ENCODE measurements at regions not wholly inside any gene's neighbourhood (a gene's known extent, or its start where the extent isn't known, plus 50 kb on each side); places are given as distances from the start of the nearest gene placed in this dataset.
"Not testable (repeated sequence)": the region's sequence is repeated elsewhere in the genome, so short reads cannot be mapped to it uniquely, and the experiment has no call there.

DNA sequence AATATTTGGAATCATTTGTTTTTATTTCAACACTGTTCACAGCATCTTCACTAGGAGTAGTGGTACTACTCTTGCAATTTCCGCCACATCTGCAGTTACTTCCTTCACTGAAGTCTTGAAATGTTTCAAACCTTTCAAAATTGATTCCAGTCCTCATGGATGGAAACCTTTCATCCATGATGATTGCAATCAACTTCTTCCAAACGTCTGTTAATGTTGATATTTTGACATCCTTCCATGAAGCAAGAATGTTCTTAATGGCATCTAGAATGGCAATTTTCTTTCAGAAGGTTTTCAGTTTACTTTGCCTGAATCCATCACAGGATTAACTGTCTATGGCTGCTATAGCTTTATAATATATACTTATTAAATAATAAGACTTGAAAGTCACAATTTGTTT is 736.8 kb upstream of the CA10 start:
- no peak for TF ChIP-seq POLR2A (IDR thresholded peaks at IDR 0.05)
- no peak for TF ChIP-seq CTCF (IDR thresholded peaks at IDR 0.05)
- Histone ChIP-seq H3K27me3 (no peaks in the 10 kb centered on the region), H3K36me3 (no peaks in the 10 kb centered on the region), H3K27ac (no peak overlapping the region), H3K4me1 (no peaks in the 10 kb centered on the region), H3K9me3 (no peaks in the 10 kb centered on the region), H3K4me3 (no peak overlapping the region)
- intact Hi-C loops (cut with DNase I), result no loop called here
- no peak for DNase-seq
- 27 to 43% methylated on average over 2 of the region's 2 CpGs for WGBS, 2 donors

- no peak for DNase-seq
- Histone ChIP-seq H3K27ac (no peak overlapping the region), H3K9me3 (no peaks in the 10 kb centered on the region), H3K4me3 (no peak overlapping the region), H3K36me3 (no peaks in the 10 kb centered on the region), H3K4me1 (no peaks in the 10 kb centered on the region), H3K27me3 (no peaks in the 10 kb centered on the region)
- WGBS, 2 donors, result 60 to 69% methylated on average over 1 of the region's 1 CpG
- TF ChIP-seq POLR2A (IDR thresholded peaks at IDR 0.05), result no peak
- TF ChIP-seq CTCF (IDR thresholded peaks at IDR 0.05), result no peak
- intact Hi-C loops (cut with DNase I), result no loop called here
These were observed 733.8 kb upstream of the CA10 start for GRCh38 chr17:52892334-52892733.

DNA sequence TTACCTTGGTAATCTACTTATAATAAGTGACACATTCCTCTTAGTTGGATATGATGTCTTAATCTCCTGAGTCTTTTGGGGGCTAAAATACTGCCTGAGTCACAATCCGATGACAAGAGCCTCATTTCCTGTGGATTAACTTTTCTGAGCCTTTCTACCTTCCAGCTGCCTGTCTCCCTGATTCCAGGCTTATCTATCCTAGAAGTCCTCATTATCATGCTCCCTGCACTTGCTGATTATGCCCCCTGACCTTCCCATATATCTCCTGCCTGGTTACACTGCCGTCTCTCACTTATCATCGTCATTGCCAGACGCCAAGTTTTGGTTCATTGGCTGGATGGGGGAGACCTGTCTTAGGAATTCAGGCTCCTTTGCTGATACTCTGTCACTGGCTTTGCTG is 727.4 kb upstream of the CA10 start:
- TF ChIP-seq CTCF (IDR thresholded peaks at IDR 0.05) (no peak), POLR2A (IDR thresholded peaks at IDR 0.05) (no peak)
- Histone ChIP-seq H3K9me3 (no peaks in the 10 kb centered on the region), H3K27ac (no peak overlapping the region), H3K4me3 (no peak overlapping the region), H3K36me3 (no peaks in the 10 kb centered on the region), H3K4me1 (no peaks in the 10 kb centered on the region), H3K27me3 (peaks cover 0 to 6% (median 0%) of the 10 kb centered on the region in 4 donors)
- 49% methylated on average over 4 of the region's 4 CpGs for WGBS, 2 donors
- no peak for DNase-seq
- intact Hi-C loops (cut with DNase I), result no loop called here

- H3K27me3 ChIP-seq; H3K4me1 ChIP-seq; H3K4me3 ChIP-seq; H3K27ac ChIP-seq; H3K36me3 ChIP-seq; DNase-seq; H3K9me3 ChIP-seq; intact Hi-C loops (cut with DNase I): not testable (repeated sequence)
- WGBS, 2 donors, result 28 to 83% methylated on average over 2 to 4 of the region's 43 CpGs
These were observed 725.5 kb upstream of the CA10 start for GRCh38 chr17:52883907-52884491.

GRCh38 chr17:52846767-52847166 is 688.3 kb upstream of the CA10 start:
- DNase-seq; H3K4me3 ChIP-seq; H3K36me3 ChIP-seq; H3K4me1 ChIP-seq; H3K9me3 ChIP-seq; intact Hi-C loops (cut with DNase I); H3K27ac ChIP-seq; H3K27me3 ChIP-seq: not testable (repeated sequence)
- WGBS, 2 donors, result 73 to 81% methylated on average over 3 of the region's 3 CpGs

GRCh38 chr17:52841971-52842370 is 683.5 kb upstream of the CA10 start:
- intact Hi-C loops (cut with DNase I), result no loop called here
- Histone ChIP-seq H3K27ac (no peak overlapping the region), H3K27me3 (no peaks in the 10 kb centered on the region), H3K4me3 (no peak overlapping the region), H3K36me3 (no peaks in the 10 kb centered on the region), H3K4me1 (no peaks in the 10 kb centered on the region), H3K9me3 (no peaks in the 10 kb centered on the region)
- no peak for DNase-seq
- 87 to 95% methylated on average over 12 of the region's 12 CpGs for WGBS, 2 donors
- TF ChIP-seq CTCF (IDR thresholded peaks at IDR 0.05) (no peak), POLR2A (IDR thresholded peaks at IDR 0.05) (no peak)

All from esophagus squamous epithelium (tissue), 5 donors.